GM23248 (cell line): ENCODE measurements at regions not wholly inside any gene's neighbourhood (a gene's known extent, or its start where the extent isn't known, plus 50 kb on each side); places are given as distances from the start of the nearest gene placed in this dataset.

Source experiments
- DNase-seq: peaks from one replicate; pipeline ENCODE4 v3.0.0-alpha.2; 2015
- H2AFZ ChIP-seq: fragments of 200-600 bp; sonication (generic); 2 replicates; pipeline ENCODE4 v1.6.1; 2016; ENCODE audit warnings: antibody characterized with exemption
- H3F3A ChIP-seq: fragments of 200-600 bp; sonication (generic); 2 replicates; pipeline ENCODE4 v1.6.1; 2016; ENCODE audit warnings: mild to moderate bottlenecking, antibody characterized with exemption, mixed run types; ENCODE audit not compliant: insufficient read depth
- H3K27ac ChIP-seq: fragments of 200-600 bp; sonication (generic); 2 replicates; pipeline ENCODE4 v1.5.1; 2016; ENCODE audit warnings: mild to moderate bottlenecking
- H3K27me3 ChIP-seq: fragments of 200-600 bp; sonication (generic); replicated peaks from 2 replicates; pipeline ENCODE4 v1.6.1; 2016; ENCODE audit warnings: mild to moderate bottlenecking; ENCODE audit not compliant: insufficient read depth
- H3K36me3 ChIP-seq: fragments of 200-600 bp; sonication (generic); 2 replicates; pipeline ENCODE4 v1.6.1; 2016; ENCODE audit warnings: low read depth, mild to moderate bottlenecking
- H3K4me1 ChIP-seq: fragments of 200-600 bp; sonication (generic); 2 replicates; pipeline ENCODE4 v1.6.1; 2016; ENCODE audit warnings: mild to moderate bottlenecking; ENCODE audit not compliant: insufficient read depth
- H3K4me2 ChIP-seq: fragments of 200-600 bp; sonication (generic); one replicate; pipeline ENCODE4 v1.6.1; 2016; ENCODE audit warnings: mild to moderate bottlenecking; ENCODE audit not compliant: unreplicated experiment
- H3K4me3 ChIP-seq: fragments of 200-600 bp; sonication (generic); 2 replicates; pipeline ENCODE4 v1.5.1; 2016; ENCODE audit warnings: mild to moderate bottlenecking
- H3K79me2 ChIP-seq: fragments of 200-600 bp; sonication (generic); 2 replicates; pipeline ENCODE4 v1.6.1; 2016; ENCODE audit warnings: mild to moderate bottlenecking; ENCODE audit not compliant: insufficient read depth
- H3K9ac ChIP-seq: fragments of 200-600 bp; sonication (generic); 2 replicates; pipeline ENCODE4 v1.6.1; 2016; ENCODE audit warnings: mild to moderate bottlenecking
- H3K9me2 ChIP-seq: fragments of 200-600 bp; sonication (generic); 2 replicates; pipeline ENCODE4 v1.6.1; 2016; ENCODE audit warnings: mixed run types, mild to moderate bottlenecking, moderate library complexity; ENCODE audit not compliant: insufficient read depth
- H3K9me3 ChIP-seq: fragments of 200-600 bp; sonication (generic); one replicate; pipeline ENCODE4 v1.6.1; 2017; ENCODE audit warnings: low read depth
- H4K20me1 ChIP-seq: fragments of 200-600 bp; sonication (generic); 2 replicates; pipeline ENCODE4 v1.6.0; 2016; ENCODE audit not compliant: insufficient read depth
- EZH2 ChIP-seq: fragments of 200-600 bp; sonication (generic); IDR thresholded peaks from 2 replicates; pipeline ENCODE4 v1.6.1; 2018; ENCODE audit warnings: antibody characterized with exemption, mild to moderate bottlenecking; ENCODE audit not compliant: insufficient read depth, poor library complexity, severe bottlenecking
- EZH2phosphoT487 ChIP-seq: fragments of 200-600 bp; sonication (generic); IDR thresholded peaks from 2 replicates; pipeline ENCODE4 v1.6.1; 2018; ENCODE audit warnings: antibody characterized with exemption, moderate library complexity, mild to moderate bottlenecking, low read depth; ENCODE audit not compliant: insufficient read depth
- WGBS, 2 experiments: methylation state at CpG; one replicate each; pipeline ENCODE4 v1.1.6; 2015 to 2017; ENCODE audit warnings: low lambda C conversion rate in 2 of 2, low coverage in 1 of 2; ENCODE audit errors: missing lambda C conversion rate in 2 of 2; 5-methylcytosine and 5-hydroxymethylcytosine counted together
- in situ Hi-C: fragments of 300-500 bp; cut with MboI; formaldehyde crosslinking; loops from 2 replicates; pipeline ENCODE4 v1.15.0; 2020

GRCh38 chr3:190252080-190252479, 70.2 kb downstream of the CLDN1 start:
- H3K4me2 ChIP-seq, result no peak overlapping the region
- no peak for TF ChIP-seq EZH2phosphoT487
- TF ChIP-seq EZH2, result no peak
- no peaks in the 10 kb centered on the region for H3K27me3 ChIP-seq
- in situ Hi-C loops, result no loop called here
- no peak overlapping the region for H3K27ac ChIP-seq
- no peaks in the 10 kb centered on the region for H3K36me3 ChIP-seq
- DNase-seq, result peak; percentile 85
- H2AFZ ChIP-seq, result no peak overlapping the region; the same call in 1 of the 2 replicates
- H3K9ac ChIP-seq, result no peak overlapping the region
- H3K79me2 ChIP-seq, result no peaks in the 10 kb centered on the region
- H3F3A ChIP-seq, result no peaks in the 10 kb centered on the region
- peaks cover 6% of the 10 kb centered on the region; the same call in 1 of the 2 replicates for H3K4me1 ChIP-seq
- H3K9me3 ChIP-seq, result no peaks in the 10 kb centered on the region
- WGBS, 2 experiments, result 93% methylated on average over 1 of the region's 1 CpG
- no peak overlapping the region for H3K4me3 ChIP-seq
- no peaks in the 10 kb centered on the region for H4K20me1 ChIP-seq
- H3K9me2 ChIP-seq, result no peaks in the 10 kb centered on the region

- H3K27me3 ChIP-seq, result no peaks in the 10 kb centered on the region
- H2AFZ ChIP-seq, result no peak overlapping the region
- H3K79me2 ChIP-seq, result no peaks in the 10 kb centered on the region
- H3K27ac ChIP-seq, result no peak overlapping the region
- H4K20me1 ChIP-seq, result no peaks in the 10 kb centered on the region
- no peak overlapping the region for H3K4me3 ChIP-seq
- WGBS, 2 experiments, result 66 to 79% methylated on average over 2 of the region's 2 CpGs
- no peak overlapping the region for H3K4me2 ChIP-seq
- DNase-seq, result no peak
- no peak for TF ChIP-seq EZH2phosphoT487
- TF ChIP-seq EZH2, result no peak
- in situ Hi-C loops, result no loop called here
- H3K9me2 ChIP-seq, result no peaks in the 10 kb centered on the region
- H3K9ac ChIP-seq, result no peak overlapping the region
- peaks cover 6% of the 10 kb centered on the region; the same call in 1 of the 2 replicates for H3K4me1 ChIP-seq
- H3K36me3 ChIP-seq, result no peaks in the 10 kb centered on the region
- no peaks in the 10 kb centered on the region for H3F3A ChIP-seq
- no peaks in the 10 kb centered on the region for H3K9me3 ChIP-seq
These were observed 72.8 kb downstream of the CLDN1 start for GRCh38 chr3:190249414-190249813.

GRCh38 chr3:190242147-190242546, 80.1 kb downstream of the CLDN1 start:
- in situ Hi-C loops, result no loop called here
- Histone ChIP-seq H3F3A (no peaks in the 10 kb centered on the region), H3K36me3 (no peaks in the 10 kb centered on the region), H3K9me3 (peaks cover 5% of the 10 kb centered on the region), H3K4me1 (no peaks in the 10 kb centered on the region), H2AFZ (no peak overlapping the region), H3K4me3 (no peak overlapping the region), H3K9ac (no peak overlapping the region), H3K9me2 (no peaks in the 10 kb centered on the region), H4K20me1 (no peaks in the 10 kb centered on the region), H3K79me2 (no peaks in the 10 kb centered on the region), H3K27ac (no peak overlapping the region), H3K27me3 (no peaks in the 10 kb centered on the region), H3K4me2 (no peak overlapping the region)
- TF ChIP-seq EZH2, result no peak
- TF ChIP-seq EZH2phosphoT487, result no peak
- 38 to 44% methylated on average over 2 of the region's 2 CpGs for WGBS, 2 experiments
- no peak for DNase-seq

- no peaks in the 10 kb centered on the region for H3K4me1 ChIP-seq
- H3F3A ChIP-seq, result no peaks in the 10 kb centered on the region
- no peak overlapping the region for H3K4me2 ChIP-seq
- no peak overlapping the region for H2AFZ ChIP-seq
- DNase-seq, result no peak
- H3K36me3 ChIP-seq, result no peaks in the 10 kb centered on the region
- no peak overlapping the region for H3K4me3 ChIP-seq
- H3K9ac ChIP-seq, result no peak overlapping the region
- 25 to 40% methylated on average over 2 of the region's 2 CpGs for WGBS, 2 experiments
- no peaks in the 10 kb centered on the region for H3K27me3 ChIP-seq
- H4K20me1 ChIP-seq, result no peaks in the 10 kb centered on the region
- no peak overlapping the region for H3K27ac ChIP-seq
- in situ Hi-C loops, result no loop called here
- peaks cover 5% of the 10 kb centered on the region for H3K9me3 ChIP-seq
- H3K79me2 ChIP-seq, result no peaks in the 10 kb centered on the region
- TF ChIP-seq EZH2phosphoT487 (no peak), EZH2 (no peak)
- H3K9me2 ChIP-seq, result no peaks in the 10 kb centered on the region
These were observed 82.9 kb downstream of the CLDN1 start for GRCh38 chr3:190239325-190239724.

- no peaks in the 10 kb centered on the region for H3K79me2 ChIP-seq
- peaks cover 5% of the 10 kb centered on the region for H3K9me3 ChIP-seq
- H3K27me3 ChIP-seq, result no peaks in the 10 kb centered on the region
- no peak overlapping the region for H3K4me2 ChIP-seq
- TF ChIP-seq EZH2phosphoT487 (no peak), EZH2 (no peak)
- in situ Hi-C loops, result no loop called here
- no peak overlapping the region for H3K4me3 ChIP-seq
- WGBS, 2 experiments, result 60 to 86% methylated on average over 5 of the region's 5 CpGs
- no peak overlapping the region for H3K9ac ChIP-seq
- H4K20me1 ChIP-seq, result no peaks in the 10 kb centered on the region
- no peaks in the 10 kb centered on the region for H3K36me3 ChIP-seq
- DNase-seq, result no peak
- H3K4me1 ChIP-seq, result no peaks in the 10 kb centered on the region
- no peaks in the 10 kb centered on the region for H3F3A ChIP-seq
- H2AFZ ChIP-seq, result no peak overlapping the region
- no peaks in the 10 kb centered on the region for H3K9me2 ChIP-seq
- no peak overlapping the region for H3K27ac ChIP-seq
These were observed 83.4 kb downstream of the CLDN1 start for GRCh38 chr3:190238871-190239270.
